RWPE1 (cell line): ENCODE measurements at regions not wholly inside any gene's neighbourhood (a gene's known extent, or its start where the extent isn't known, plus 50 kb on each side); places are given as distances from the start of the nearest gene placed in this dataset.

Experiments used
- CTCF ChIA-PET: fragments of 350-600 bp; sonication (Branson Sonifier 250); formaldehyde crosslinking; extraction: SDS; loops from one replicate; lab custom pipeline; 2021; lab: Yijun Ruan, JAX
- POLR2A ChIA-PET: fragments of 400-600 bp; formaldehyde crosslinking; extraction: SDS; loops from one replicate; lab custom pipeline; 2020; ENCODE audit warnings: antibody characterized with exemption; ENCODE audit not compliant: low non-redundant PET; lab: Yijun Ruan, JAX
- DNase-seq: peaks from one replicate; pipeline ENCODE4 v3.0.0; 2012; ENCODE audit warnings: low spot score
- H3K27ac ChIP-seq: fragments of 450-650 bp; 2 replicates; pipeline ENCODE4 v1.5.1; 2017
- TF ChIP-seq, protein P1 (sequence below): fragments of 450-650 bp; conservative IDR thresholded peaks from 2 replicates; pipeline ENCODE4 v1.5.1; 2017; ENCODE audit warnings: low read depth, mild to moderate bottlenecking

DNA sequence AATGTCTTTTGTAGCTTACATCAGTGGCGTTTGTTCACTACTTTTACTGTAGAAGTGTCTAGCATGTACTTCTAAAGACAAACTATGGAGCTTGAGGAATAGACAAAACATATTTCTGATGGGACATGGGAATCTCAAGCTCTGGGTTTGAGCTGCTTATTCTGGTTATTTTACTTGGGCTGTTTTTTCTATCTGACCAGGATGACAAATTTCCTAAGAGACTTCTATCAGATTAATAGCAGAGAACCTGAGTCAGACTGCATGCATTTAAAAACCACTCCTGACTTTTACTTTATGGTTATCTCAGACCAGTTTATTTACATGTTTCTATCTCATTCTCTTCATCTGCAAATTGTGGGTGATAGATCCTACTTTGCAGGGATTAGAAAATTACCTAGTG lies 1282.3 kb upstream of the GJE1 start:
- ChIA-PET CTCF (no interaction called here), POLR2A (no interaction called here)
- TF ChIP-seq, protein P1, sequence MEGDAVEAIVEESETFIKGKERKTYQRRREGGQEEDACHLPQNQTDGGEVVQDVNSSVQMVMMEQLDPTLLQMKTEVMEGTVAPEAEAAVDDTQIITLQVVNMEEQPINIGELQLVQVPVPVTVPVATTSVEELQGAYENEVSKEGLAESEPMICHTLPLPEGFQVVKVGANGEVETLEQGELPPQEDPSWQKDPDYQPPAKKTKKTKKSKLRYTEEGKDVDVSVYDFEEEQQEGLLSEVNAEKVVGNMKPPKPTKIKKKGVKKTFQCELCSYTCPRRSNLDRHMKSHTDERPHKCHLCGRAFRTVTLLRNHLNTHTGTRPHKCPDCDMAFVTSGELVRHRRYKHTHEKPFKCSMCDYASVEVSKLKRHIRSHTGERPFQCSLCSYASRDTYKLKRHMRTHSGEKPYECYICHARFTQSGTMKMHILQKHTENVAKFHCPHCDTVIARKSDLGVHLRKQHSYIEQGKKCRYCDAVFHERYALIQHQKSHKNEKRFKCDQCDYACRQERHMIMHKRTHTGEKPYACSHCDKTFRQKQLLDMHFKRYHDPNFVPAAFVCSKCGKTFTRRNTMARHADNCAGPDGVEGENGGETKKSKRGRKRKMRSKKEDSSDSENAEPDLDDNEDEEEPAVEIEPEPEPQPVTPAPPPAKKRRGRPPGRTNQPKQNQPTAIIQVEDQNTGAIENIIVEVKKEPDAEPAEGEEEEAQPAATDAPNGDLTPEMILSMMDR: no peak
- no peak for DNase-seq
- no peak overlapping the region for H3K27ac ChIP-seq

DNA sequence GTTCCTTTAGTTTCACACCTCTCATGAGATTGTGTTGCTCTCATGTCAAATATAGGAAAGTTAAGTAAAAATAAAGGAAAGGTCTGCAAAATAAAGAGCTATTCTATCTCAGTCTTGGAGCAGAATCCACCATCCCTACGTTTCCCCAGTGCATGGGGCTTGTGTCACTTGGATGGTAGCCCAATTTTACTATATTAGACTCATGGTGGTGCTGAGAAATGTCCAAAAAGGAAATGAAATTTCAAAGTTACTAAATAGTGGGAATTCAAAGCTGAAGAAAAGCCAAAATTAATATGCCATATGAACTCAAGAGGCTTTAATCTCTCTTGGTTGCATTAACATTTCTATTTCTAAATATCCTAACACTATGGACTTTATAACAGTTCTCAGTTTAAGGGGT lies 1283.3 kb upstream of the GJE1 start:
- ChIA-PET POLR2A (no interaction called here), CTCF (no interaction called here)
- no peak overlapping the region for H3K27ac ChIP-seq
- TF ChIP-seq, protein P1: no peak
- no peak for DNase-seq

DNA sequence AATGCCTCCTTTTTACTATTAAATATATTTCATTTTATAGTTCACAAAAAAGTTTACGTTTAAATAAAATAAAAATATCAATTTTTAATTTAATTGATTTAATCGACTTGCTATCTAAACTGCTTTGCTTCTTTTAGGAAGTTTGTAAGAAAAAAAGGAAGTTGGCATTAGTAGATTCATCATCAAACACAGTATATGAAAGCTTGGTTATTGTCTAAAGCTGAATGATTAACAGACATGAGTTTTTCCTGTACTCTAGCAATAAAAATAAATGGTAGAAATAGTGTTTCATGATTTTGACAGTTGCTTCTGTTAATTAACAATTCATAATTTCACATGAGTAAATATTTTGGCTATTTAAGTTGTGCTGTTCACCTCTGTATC lies 1285.5 kb upstream of the GJE1 start:
- DNase-seq: no peak
- no peak overlapping the region for H3K27ac ChIP-seq
- ChIA-PET POLR2A (no interaction called here), CTCF (no interaction called here)
- TF ChIP-seq, protein P1: no peak

GRCh38 chr6:140846503-140847261 lies 1286.0 kb upstream of the GJE1 start:
- H3K27ac ChIP-seq: no peak overlapping the region
- DNase-seq: peak; percentile 27
- POLR2A ChIA-PET: no interaction called here
- TF ChIP-seq, protein P1: no peak
- CTCF ChIA-PET: no interaction called here

GRCh38 chr6:140845701-140846100 lies 1287.0 kb upstream of the GJE1 start:
- DNase-seq: no peak
- POLR2A ChIA-PET: no interaction called here
- TF ChIP-seq, protein P1: no peak
- CTCF ChIA-PET: no interaction called here
- H3K27ac ChIP-seq: no peak overlapping the region

DNA sequence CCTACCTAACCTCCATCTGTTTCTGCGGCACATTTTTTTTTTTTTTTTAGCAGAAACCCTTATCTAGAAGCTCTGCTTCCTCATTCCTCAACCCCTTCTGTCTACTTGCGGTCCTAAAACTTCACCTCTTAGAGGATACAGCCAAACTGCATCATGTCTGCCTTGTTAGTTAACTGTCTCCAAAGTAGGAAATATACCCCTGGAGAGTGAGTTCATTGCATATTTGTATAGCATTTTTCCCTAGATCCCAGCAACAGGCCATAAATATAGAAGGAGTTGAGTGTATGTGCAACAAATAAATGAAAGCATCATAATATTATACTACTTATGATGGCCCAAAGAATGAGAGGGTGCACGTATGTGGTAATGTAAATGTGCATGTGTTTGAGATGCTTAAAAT lies 1288.6 kb upstream of the GJE1 start:
- no peak for DNase-seq
- CTCF ChIA-PET: no interaction called here
- H3K27ac ChIP-seq: no peak overlapping the region
- TF ChIP-seq, protein P1: no peak
- POLR2A ChIA-PET: no interaction called here

- TF ChIP-seq, protein P1: no peak
- POLR2A ChIA-PET: no interaction called here
- DNase-seq: no peak
- no peak overlapping the region for H3K27ac ChIP-seq
- CTCF ChIA-PET: no interaction called here
Measured at GRCh38 chr6:140833408-140833807, 1299.3 kb upstream of the GJE1 start.
